Adrenal gland (tissue), 5 donors: ENCODE measurements at regions not wholly inside any gene's neighbourhood (a gene's known extent, or its start where the extent isn't known, plus 50 kb on each side); places are given as distances from the start of the nearest gene placed in this dataset.

Source experiments
- CTCF ChIP-seq, 6 experiments: fragments of 450-650 bp in 4 of 6; fragments of 200-600 bp in 2 of 6; sonication (generic) in 1 of 6; IDR thresholded peaks; 1 replicate in 5 of 6; 2 replicates in 1 of 6; pipeline versions ENCODE4 v1.5.1 to v1.8.0; 2016 to 2021; ENCODE audit warnings: antibody characterized with exemption in 6 of 6, mild to moderate bottlenecking in 2 of 6, moderate library complexity in 1 of 6
- POLR2A ChIP-seq, 2 donors: fragments of 450-650 bp; IDR thresholded peaks; one replicate each; pipeline ENCODE4 v1.6.1; 2017; ENCODE audit warnings: antibody characterized with exemption in 2 of 2, mild to moderate bottlenecking in 2 of 2, moderate library complexity in 1 of 2
- donor health status: DM: no; HTN: no; CAD: no.

- TF ChIP-seq CTCF (IDR thresholded peaks at IDR 0.05) (no peak), POLR2A (IDR thresholded peaks at IDR 0.05) (no peak)
These were observed 250.9 kb downstream of the DSEL start for GRCh38 chr18:67265464-67266245.
